Transverse colon (tissue), 4 donors: ENCODE measurements at regions not wholly inside any gene's neighbourhood (a gene's known extent, or its start where the extent isn't known, plus 50 kb on each side); places are given as distances from the start of the nearest gene placed in this dataset.

Experiments used
- DNase-seq: peaks from one replicate; pipeline ENCODE4 v3.0.0-alpha.2; 2019
- H3K27ac ChIP-seq, 4 donors: fragments of 200-600 bp; sonication (generic); 2 replicates each; pipeline ENCODE4 v1.5.1; 2016 to 2018; ENCODE audit warnings: inconsistent platforms in 4 of 4
- H3K27me3 ChIP-seq: fragments of 200-600 bp; sonication (generic); 2 replicates; pipeline ENCODE4 v1.5.1; 2017; ENCODE audit warnings: inconsistent platforms
- H3K36me3 ChIP-seq, 4 donors: fragments of 200-600 bp; sonication (generic); 2 replicates each; pipeline ENCODE4 v1.5.1; 2017 to 2019; ENCODE audit warnings: inconsistent platforms in 4 of 4
- H3K4me1 ChIP-seq, 4 donors: fragments of 200-600 bp; sonication (generic); 2 replicates each; pipeline ENCODE4 v1.5.1; 2017 to 2020; ENCODE audit warnings: inconsistent platforms in 4 of 4
- H3K4me3 ChIP-seq, 4 donors: fragments of 200-600 bp; sonication (generic); 1 replicate in 1 of 4; 2 replicates in 3 of 4; pipeline versions ENCODE4 v1.5.1 to v1.6.1; 2017 to 2019; ENCODE audit warnings: inconsistent platforms in 4 of 4
- H3K9me3 ChIP-seq, 2 donors: fragments of 200-600 bp; sonication (generic); 2 replicates each; pipeline ENCODE4 v1.5.1; 2017 to 2019; ENCODE audit warnings: inconsistent platforms in 2 of 2
- CTCF ChIP-seq, 5 experiments: fragments of 200-600 bp in 3 of 5; fragments of 450-650 bp in 2 of 5; sonication (generic) in 3 of 5; IDR thresholded peaks; 1 replicate in 2 of 5; 2 replicates in 3 of 5; pipeline ENCODE4 v1.5.1; 2016 to 2017; ENCODE audit warnings: antibody characterized with exemption in 5 of 5, inconsistent platforms in 3 of 5, mild to moderate bottlenecking in 2 of 5, moderate library complexity in 1 of 5
- EP300 ChIP-seq: sonication (generic); formaldehyde crosslinking; IDR thresholded peaks from one replicate; pipeline ENCODE4 v1.6.1; 2017; ENCODE audit warnings: antibody characterized with exemption, low read depth
- POLR2A ChIP-seq: fragments of 450-650 bp; IDR thresholded peaks from one replicate; pipeline ENCODE4 v1.6.1; 2016; ENCODE audit warnings: antibody characterized with exemption, mild to moderate bottlenecking, moderate library complexity
- POLR2AphosphoS5 ChIP-seq, 3 donors: sonication (generic); formaldehyde crosslinking; IDR thresholded peaks; one replicate each; pipeline ENCODE4 v1.6.1; 2016; ENCODE audit warnings: antibody characterized with exemption in 3 of 3
- WGBS, 2 donors: methylation state at CpG; one replicate each; pipeline ENCODE4 v1.1.5; 2018; ENCODE audit warnings: low coverage in 1 of 2; 5-methylcytosine and 5-hydroxymethylcytosine counted together
- in situ Hi-C, 4 donors: fragments of 200-750 bp; cut with MboI; loops; one replicate each; pipeline versions ENCODE4 v1.15.0 to v1.15.1; 2017; ENCODE audit warnings: low sequenced_read_pairs in 3 of 4, low pct_ligation_motif_present in 1 of 4, low pct_unique_long_range_greater_than_20kb in 1 of 4
- intact Hi-C: fragments of 100-400 bp; cut with DNase I; formaldehyde crosslinking; loops from one replicate; pipeline ENCODE4 v1.15.1; 2023; ENCODE audit warnings: low total_unique reads

- H3K27ac ChIP-seq: no peak overlapping the region
- intact Hi-C loops (no loop called here), in situ Hi-C loops (no loop called here)
- H3K9me3 ChIP-seq: no peaks in the 10 kb centered on the region
- no peaks in the 10 kb centered on the region for H3K4me1 ChIP-seq
- H3K4me3 ChIP-seq: no peak overlapping the region
- DNase-seq: no peak
- no peaks in the 10 kb centered on the region for H3K36me3 ChIP-seq
- WGBS, 2 donors: 12 to 15% methylated on average over 2 of the region's 2 CpGs
- no peak for TF ChIP-seq POLR2AphosphoS5 (IDR thresholded peaks at IDR 0.05)
- TF ChIP-seq EP300: no peak
- no peak for TF ChIP-seq POLR2A
- TF ChIP-seq CTCF (IDR thresholded peaks at IDR 0.05): no peak
- no peaks in the 10 kb centered on the region for H3K27me3 ChIP-seq
Observed at GRCh38 chr7:49037346-49038210, 113.2 kb downstream of the CDC14C start.

DNA sequence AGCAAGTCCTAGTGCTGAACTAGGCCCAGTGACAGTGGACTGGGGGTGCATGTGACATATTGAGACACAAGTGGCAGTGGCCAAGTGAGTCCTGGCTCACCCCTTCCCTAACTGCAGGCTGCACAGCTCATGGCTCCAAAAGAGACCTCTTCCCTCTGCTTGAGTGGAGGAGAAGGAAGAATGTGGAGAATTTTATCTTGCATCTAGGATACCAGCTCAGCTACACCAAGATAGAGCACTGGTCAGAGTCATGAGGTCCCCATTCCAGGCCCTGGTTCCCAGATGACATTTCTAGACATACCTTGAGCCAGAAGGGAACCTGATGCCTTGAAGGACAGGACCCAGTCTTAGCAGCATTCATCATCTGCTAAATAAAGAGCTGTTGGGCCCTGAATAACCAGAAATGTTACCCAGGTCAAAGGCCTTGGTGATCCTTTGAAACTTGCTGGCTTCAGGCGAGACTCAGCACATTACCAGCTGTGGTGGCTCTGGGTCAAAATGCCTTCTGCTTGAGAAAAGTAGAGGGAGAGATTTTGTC, 114.5 kb downstream of the CDC14C start:
- no peaks in the 10 kb centered on the region for H3K9me3 ChIP-seq
- no peak overlapping the region for H3K27ac ChIP-seq
- in situ Hi-C loops: no loop called here
- H3K36me3 ChIP-seq: no peaks in the 10 kb centered on the region
- TF ChIP-seq POLR2A (no peak), CTCF (IDR thresholded peaks at IDR 0.05) (no peak), POLR2AphosphoS5 (IDR thresholded peaks at IDR 0.05) (no peak), EP300 (no peak)
- 64% methylated on average over 1 of the region's 1 CpG; no CpG with 5 or more reads in 1 of the 2 donors for WGBS, 2 donors
- intact Hi-C loops: no loop called here
- DNase-seq: no peak
- no peaks in the 10 kb centered on the region for H3K4me1 ChIP-seq
- H3K27me3 ChIP-seq: no peaks in the 10 kb centered on the region
- no peak overlapping the region for H3K4me3 ChIP-seq

DNA sequence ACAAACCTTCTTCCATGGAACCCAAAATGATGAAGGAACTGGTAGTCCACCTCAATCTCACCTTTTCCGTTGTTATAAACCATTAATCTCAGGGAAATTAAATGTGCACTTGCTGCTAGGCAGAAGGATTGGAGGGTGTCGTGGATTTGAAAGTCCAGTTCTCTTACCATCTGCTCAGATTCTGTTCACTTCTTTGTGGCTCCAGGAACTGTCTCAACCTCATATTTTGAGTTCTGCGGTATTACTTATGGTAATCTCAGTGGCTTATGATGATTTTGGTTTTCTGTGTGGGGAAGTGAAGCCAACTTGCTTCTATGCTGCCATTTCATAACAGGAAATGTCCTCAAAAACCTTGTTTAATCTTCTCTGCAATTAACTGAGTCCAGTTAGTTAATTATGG, 136.4 kb downstream of the CDC14C start:
- intact Hi-C loops (no loop called here), in situ Hi-C loops (no loop called here)
- WGBS, 2 donors: 83 to 90% methylated on average over 3 of the region's 3 CpGs
- no peaks in the 10 kb centered on the region for H3K4me1 ChIP-seq
- no peak overlapping the region for H3K27ac ChIP-seq
- H3K4me3 ChIP-seq: no peak overlapping the region
- H3K9me3 ChIP-seq: no peaks in the 10 kb centered on the region
- no peak for DNase-seq
- TF ChIP-seq CTCF (IDR thresholded peaks at IDR 0.05) (no peak), POLR2AphosphoS5 (IDR thresholded peaks at IDR 0.05) (no peak), EP300 (no peak), POLR2A (no peak)
- no peaks in the 10 kb centered on the region for H3K27me3 ChIP-seq
- no peaks in the 10 kb centered on the region for H3K36me3 ChIP-seq

DNA sequence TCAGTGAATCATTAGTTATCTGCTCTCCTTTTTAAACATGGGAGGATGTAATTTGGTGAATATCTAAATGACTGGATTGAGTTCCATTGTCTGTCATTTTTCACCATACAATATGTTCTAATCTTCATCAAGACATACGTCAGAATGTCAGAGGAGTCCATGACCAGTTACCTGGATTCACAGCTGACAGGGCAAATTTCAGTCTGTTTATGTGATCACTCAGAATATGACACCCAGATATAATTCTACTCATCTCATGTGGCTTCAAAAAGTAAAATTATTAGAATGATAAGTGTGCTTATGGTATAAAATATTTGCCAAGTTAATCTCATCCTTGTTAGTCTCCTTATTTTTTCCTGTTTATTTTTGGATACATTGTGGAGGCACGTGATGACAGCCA, 150.2 kb downstream of the CDC14C start:
- Histone ChIP-seq H3K9me3 (no peaks in the 10 kb centered on the region), H3K27ac (no peak overlapping the region), H3K4me1 (no peaks in the 10 kb centered on the region), H3K4me3 (no peak overlapping the region), H3K27me3 (no peaks in the 10 kb centered on the region), H3K36me3 (no peaks in the 10 kb centered on the region)
- in situ Hi-C loops (no loop called here), intact Hi-C loops (no loop called here)
- no peak for TF ChIP-seq CTCF (IDR thresholded peaks at IDR 0.05)
- WGBS, 2 donors: 67 to 68% methylated on average over 2 of the region's 2 CpGs
- DNase-seq: no peak
